ENCODE measurements at regions not wholly inside any gene's neighbourhood (a gene's known extent, or its start where the extent isn't known, plus 50 kb on each side); places are given as distances from the start of the nearest gene placed in this dataset.

- no peak for DNase-seq (ENCODE audit: low read depth)
Observed at GRCh38 chr13:82374719-82375118, 1507.6 kb downstream of the SLITRK1 start.

- no peak for DNase-seq (ENCODE audit: low read depth)
Observed at GRCh38 chr13:82370316-82370715, 1512.0 kb downstream of the SLITRK1 start.

GRCh38 chr13:82364525-82364924 lies 1517.7 kb downstream of the SLITRK1 start:
- DNase-seq (ENCODE audit: low read depth), result no peak

GRCh38 chr13:82358284-82358683 lies 1524.0 kb downstream of the SLITRK1 start:
- no peak for DNase-seq (ENCODE audit: low read depth)

- DNase-seq (ENCODE audit: low read depth), result no peak
Observed at GRCh38 chr13:82356667-82357410, 1525.4 kb downstream of the SLITRK1 start.

GRCh38 chr13:82344867-82345266 lies 1537.4 kb downstream of the SLITRK1 start:
- no peak for DNase-seq (ENCODE audit: low read depth)

- no peak for DNase-seq (ENCODE audit: low read depth)
Observed at GRCh38 chr13:82341116-82341515, 1541.2 kb downstream of the SLITRK1 start.

GRCh38 chr13:82330499-82330898 lies 1551.8 kb downstream of the SLITRK1 start:
- no peak for DNase-seq (ENCODE audit: low read depth)

- no peak for DNase-seq (ENCODE audit: low read depth)
Observed at GRCh38 chr13:82323101-82323500, 1559.2 kb downstream of the SLITRK1 start.

- no peak for DNase-seq (ENCODE audit: low read depth)
Observed at GRCh38 chr13:82305588-82305987, 1576.7 kb downstream of the SLITRK1 start.

- no peak for DNase-seq (ENCODE audit: low read depth)
Observed at GRCh38 chr13:82298106-82298505, 1584.2 kb downstream of the SLITRK1 start.

GRCh38 chr13:82294226-82294625 lies 1588.0 kb downstream of the SLITRK1 start:
- DNase-seq (ENCODE audit: low read depth), result no peak

- DNase-seq (ENCODE audit: low read depth), result no peak
Observed at GRCh38 chr13:82292334-82292733, 1589.9 kb downstream of the SLITRK1 start.

GRCh38 chr13:82291852-82292251 lies 1590.4 kb downstream of the SLITRK1 start:
- DNase-seq (ENCODE audit: low read depth), result no peak

- DNase-seq (ENCODE audit: low read depth), result no peak
Observed at GRCh38 chr13:82275644-82276043, 1606.6 kb downstream of the SLITRK1 start.

GRCh38 chr13:82259284-82259683 lies 1623.0 kb downstream of the SLITRK1 start:
- no peak for DNase-seq (ENCODE audit: low read depth)

- no peak for DNase-seq (ENCODE audit: low read depth)
Observed at GRCh38 chr13:82257790-82258507, 1624.3 kb downstream of the SLITRK1 start.

GRCh38 chr13:82248762-82249161 lies 1633.5 kb downstream of the SLITRK1 start:
- no peak for DNase-seq (ENCODE audit: low read depth)

- no peak for DNase-seq (ENCODE audit: low read depth)
Observed at GRCh38 chr13:82245860-82246259, 1636.4 kb downstream of the SLITRK1 start.

GRCh38 chr13:82224806-82225205 lies 1657.5 kb downstream of the SLITRK1 start:
- no peak for DNase-seq (ENCODE audit: low read depth)

GRCh38 chr13:82221621-82222020 lies 1660.7 kb downstream of the SLITRK1 start:
- no peak for DNase-seq (ENCODE audit: low read depth)

- no peak for DNase-seq (ENCODE audit: low read depth)
Observed at GRCh38 chr13:82220641-82221040, 1661.6 kb downstream of the SLITRK1 start.

GRCh38 chr13:82216165-82216564 lies 1666.1 kb downstream of the SLITRK1 start:
- DNase-seq (ENCODE audit: low read depth), result no peak
